Choroid plexus epithelial cell (primary cell): ENCODE measurements at regions not wholly inside any gene's neighbourhood (a gene's known extent, or its start where the extent isn't known, plus 50 kb on each side); places are given as distances from the start of the nearest gene placed in this dataset.

Experiments
- DNase-seq: peaks from one replicate; pipeline ENCODE4 v3.0.0-alpha.2; 2010; ENCODE audit warnings: low read depth
- H3K4me3 ChIP-seq: 2 replicates; pipeline ENCODE4 v1.5.1; 2011; ENCODE audit warnings: low read depth, mild to moderate bottlenecking, control low read depth, low read length, moderate library complexity
- TF ChIP-seq, protein P1 (sequence below): conservative IDR thresholded peaks from 2 replicates; pipeline ENCODE4 v1.5.1; 2011; ENCODE audit warnings: low read depth, mild to moderate bottlenecking, control low read depth, inconsistent platforms, low read length, moderate library complexity

- DNase-seq = no peak
- TF ChIP-seq, protein P1, sequence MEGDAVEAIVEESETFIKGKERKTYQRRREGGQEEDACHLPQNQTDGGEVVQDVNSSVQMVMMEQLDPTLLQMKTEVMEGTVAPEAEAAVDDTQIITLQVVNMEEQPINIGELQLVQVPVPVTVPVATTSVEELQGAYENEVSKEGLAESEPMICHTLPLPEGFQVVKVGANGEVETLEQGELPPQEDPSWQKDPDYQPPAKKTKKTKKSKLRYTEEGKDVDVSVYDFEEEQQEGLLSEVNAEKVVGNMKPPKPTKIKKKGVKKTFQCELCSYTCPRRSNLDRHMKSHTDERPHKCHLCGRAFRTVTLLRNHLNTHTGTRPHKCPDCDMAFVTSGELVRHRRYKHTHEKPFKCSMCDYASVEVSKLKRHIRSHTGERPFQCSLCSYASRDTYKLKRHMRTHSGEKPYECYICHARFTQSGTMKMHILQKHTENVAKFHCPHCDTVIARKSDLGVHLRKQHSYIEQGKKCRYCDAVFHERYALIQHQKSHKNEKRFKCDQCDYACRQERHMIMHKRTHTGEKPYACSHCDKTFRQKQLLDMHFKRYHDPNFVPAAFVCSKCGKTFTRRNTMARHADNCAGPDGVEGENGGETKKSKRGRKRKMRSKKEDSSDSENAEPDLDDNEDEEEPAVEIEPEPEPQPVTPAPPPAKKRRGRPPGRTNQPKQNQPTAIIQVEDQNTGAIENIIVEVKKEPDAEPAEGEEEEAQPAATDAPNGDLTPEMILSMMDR = no peak
- no peak overlapping the region for H3K4me3 ChIP-seq
Observed at GRCh38 chrX:69366183-69366582, 137.9 kb upstream of the NALF2 start.

DNA sequence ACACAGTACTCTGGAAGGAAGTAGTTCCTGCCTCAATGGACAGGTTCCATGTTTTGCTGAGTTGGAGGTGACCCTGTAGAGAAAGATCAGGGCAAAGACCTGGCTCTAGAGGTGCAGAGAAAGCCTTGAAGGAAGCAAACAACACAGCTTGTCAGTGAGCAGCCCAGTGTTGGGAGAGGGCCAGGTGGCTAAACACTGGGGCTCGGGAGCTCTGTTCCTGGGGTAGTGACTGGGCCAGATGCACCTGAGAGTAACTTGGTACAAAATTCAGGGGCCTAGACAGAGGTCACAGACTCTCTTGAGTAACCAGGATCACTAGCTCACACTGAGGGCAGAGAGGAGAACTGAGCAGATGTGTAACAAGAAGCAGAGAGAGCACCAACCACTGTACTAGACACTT is 138.4 kb upstream of the NALF2 start:
- DNase-seq = no peak
- no peak overlapping the region for H3K4me3 ChIP-seq
- TF ChIP-seq, protein P1 = no peak

GRCh38 chrX:69365349-69365748 is 138.8 kb upstream of the NALF2 start:
- TF ChIP-seq, protein P1 = no peak
- no peak overlapping the region for H3K4me3 ChIP-seq
- DNase-seq = no peak

GRCh38 chrX:69362856-69363255 is 141.3 kb upstream of the NALF2 start:
- DNase-seq = no peak
- TF ChIP-seq, protein P1 = no peak

GRCh38 chrX:69362354-69362753 is 141.8 kb upstream of the NALF2 start:
- no peak overlapping the region for H3K4me3 ChIP-seq
- DNase-seq = no peak
- TF ChIP-seq, protein P1 = no peak

More at GRCh38 chrX:69362856-69363255, 141.3 kb upstream of the NALF2 start:
- H3K4me3 ChIP-seq = no peak overlapping the region

DNA sequence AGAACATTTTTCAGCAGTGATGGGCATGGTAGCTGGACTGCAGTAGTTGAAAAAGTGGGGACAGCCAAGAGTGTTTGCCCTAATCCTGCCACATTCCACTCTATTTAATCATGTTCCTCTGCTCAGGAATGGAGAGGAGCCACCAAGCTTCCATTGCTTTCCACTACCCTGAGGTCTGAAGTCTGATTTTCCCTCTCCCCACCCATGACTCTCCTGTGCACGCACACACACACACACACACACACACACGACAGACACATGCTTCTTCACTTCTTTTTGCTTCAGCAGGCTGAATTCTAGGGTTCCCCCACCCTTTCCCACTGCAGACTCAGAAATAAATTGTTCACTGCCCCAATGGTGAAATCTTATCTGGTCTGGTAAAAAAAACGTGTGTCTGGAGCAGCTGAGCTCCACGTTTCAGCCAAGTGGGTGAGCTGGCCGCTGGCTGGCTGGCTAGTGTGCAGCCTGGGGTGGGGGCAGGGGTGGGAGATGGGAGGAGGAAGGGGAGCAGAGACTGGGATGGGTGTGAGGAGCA is 142.7 kb upstream of the NALF2 start:
- TF ChIP-seq, protein P1 = no peak
- DNase-seq = peak; percentile 0
- H3K4me3 ChIP-seq = no peak overlapping the region

- no peak overlapping the region for H3K4me3 ChIP-seq
- TF ChIP-seq, protein P1 = no peak
- no peak for DNase-seq
Observed at GRCh38 chrX:69357317-69357716, 146.8 kb upstream of the NALF2 start.
